NCI-H2081 (cell line): ENCODE measurements at regions not wholly inside any gene's neighbourhood (a gene's known extent, or its start where the extent isn't known, plus 50 kb on each side); places are given as distances from the start of the nearest gene placed in this dataset.
A peak's percentile ranks its signal among the peaks of the same experiment; 100 is the strongest.

Experiments used
- DNase-seq, 2 experiments: peaks; one replicate each; lab custom pipeline; 2025; lab: John Stamatoyannopoulos, UW

- no peak for DNase-seq
Observed at GRCh38 chr17:70230850-70231640, 61.7 kb downstream of the KCNJ2 start.

GRCh38 chr17:70232466-70232865 is 63.1 kb downstream of the KCNJ2 start:
- DNase-seq, result no peak

- DNase-seq, result no peak
Observed at GRCh38 chr17:70235252-70235651, 65.9 kb downstream of the KCNJ2 start.

GRCh38 chr17:70238228-70238627 is 68.9 kb downstream of the KCNJ2 start:
- DNase-seq, result no peak

- no peak for DNase-seq
Observed at GRCh38 chr17:70238646-70239045, 69.3 kb downstream of the KCNJ2 start.

GRCh38 chr17:70239391-70239826 is 70.1 kb downstream of the KCNJ2 start:
- DNase-seq, result peak in 1 of 2 experiments; percentile 9

- DNase-seq, result no peak
Observed at GRCh38 chr17:70241071-70241470, 71.7 kb downstream of the KCNJ2 start.

- DNase-seq, result no peak
Observed at GRCh38 chr17:70242781-70243437, 73.6 kb downstream of the KCNJ2 start.

- DNase-seq, result no peak
Observed at GRCh38 chr17:70251706-70252105, 82.4 kb downstream of the KCNJ2 start.

- DNase-seq, result no peak
Observed at GRCh38 chr17:70254735-70255460, 85.6 kb downstream of the KCNJ2 start.

- DNase-seq, result no peak
Observed at GRCh38 chr17:70256751-70257150, 87.4 kb downstream of the KCNJ2 start.

GRCh38 chr17:70258465-70258864 is 89.1 kb downstream of the KCNJ2 start:
- no peak for DNase-seq

GRCh38 chr17:70259400-70259799 is 90.1 kb downstream of the KCNJ2 start:
- no peak for DNase-seq

- no peak for DNase-seq
Observed at GRCh38 chr17:70261170-70261569, 91.8 kb downstream of the KCNJ2 start.

GRCh38 chr17:70265471-70265870 is 96.1 kb downstream of the KCNJ2 start:
- no peak for DNase-seq

- DNase-seq, result no peak
Observed at GRCh38 chr17:70266394-70266793, 97.1 kb downstream of the KCNJ2 start.

GRCh38 chr17:70268383-70268782 is 99.1 kb downstream of the KCNJ2 start:
- no peak for DNase-seq

- no peak for DNase-seq
Observed at GRCh38 chr17:70270554-70270953, 101.2 kb downstream of the KCNJ2 start.

- DNase-seq, result no peak
Observed at GRCh38 chr17:70271200-70271599, 101.9 kb downstream of the KCNJ2 start.

GRCh38 chr17:70271672-70272071 is 102.3 kb downstream of the KCNJ2 start:
- DNase-seq, result no peak

- no peak for DNase-seq
Observed at GRCh38 chr17:70274255-70274654, 104.9 kb downstream of the KCNJ2 start.

GRCh38 chr17:70276906-70277305 is 107.6 kb downstream of the KCNJ2 start:
- no peak for DNase-seq
